Neural crest cell (in vitro differentiated cells): ENCODE measurements at regions not wholly inside any gene's neighbourhood (a gene's known extent, or its start where the extent isn't known, plus 50 kb on each side); places are given as distances from the start of the nearest gene placed in this dataset.

Experiments
- DNase-seq: peaks from one replicate; pipeline ENCODE4 v3.0.0; 2021; ENCODE audit warnings: low read depth, mixed read lengths, low spot score
- H3K27ac Mint-ChIP-seq: one replicate; pipeline ENCODE4 v1.8.0; 2021; ENCODE audit warnings: mild to moderate bottlenecking, mixed read lengths; ENCODE audit not compliant: unreplicated experiment
- H3K27me3 Mint-ChIP-seq: 2 replicates; pipeline ENCODE4 v1.8.0; 2021; ENCODE audit warnings: low read depth, mild to moderate bottlenecking, mixed read lengths
- H3K36me3 Mint-ChIP-seq: 2 replicates; pipeline ENCODE4 v1.8.0; 2021; ENCODE audit warnings: low read depth, mild to moderate bottlenecking, mixed read lengths
- H3K4me1 Mint-ChIP-seq: 2 replicates; pipeline ENCODE4 v1.8.0; 2021; ENCODE audit warnings: mixed read lengths
- H3K4me3 Mint-ChIP-seq: one replicate; pipeline ENCODE4 v1.8.0; 2021; ENCODE audit warnings: mild to moderate bottlenecking, mixed read lengths
- H3K9me3 Mint-ChIP-seq: 2 replicates; pipeline ENCODE4 v1.8.0; 2021; ENCODE audit warnings: mixed read lengths
- TF ChIP-seq, protein P1 (sequence below): fragments of 200-600 bp; sonication (generic); conservative IDR thresholded peaks from 2 replicates; pipeline ENCODE4 v1.5.0; 2021; ENCODE audit warnings: antibody characterized with exemption, mild to moderate bottlenecking

DNA sequence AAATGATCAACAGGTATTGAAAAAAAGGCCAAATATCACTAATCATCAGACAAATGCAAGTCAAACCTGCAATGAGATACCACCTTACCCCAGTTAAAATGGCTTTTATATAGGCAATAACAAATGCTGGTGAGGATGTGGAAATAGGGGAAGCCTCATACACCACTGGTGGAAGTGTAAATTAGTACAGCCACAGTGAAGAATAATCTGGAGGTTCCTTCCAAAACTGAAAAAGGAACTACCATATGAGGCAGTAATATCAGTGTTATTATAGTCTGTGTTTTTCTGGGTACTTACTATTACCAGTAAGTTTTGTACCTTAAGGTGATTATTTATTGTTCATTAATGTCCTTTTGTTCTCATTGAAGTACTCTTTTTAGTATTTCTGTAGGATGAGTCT lies 201.3 kb downstream of the MRPL39 start:
- Mint-ChIP-seq H3K9me3 (peaks cover 8% of the 10 kb centered on the region), H3K4me1 (no peaks in the 10 kb centered on the region), H3K36me3 (no peaks in the 10 kb centered on the region), H3K4me3 (no peak overlapping the region), H3K27me3 (peaks cover 3% of the 10 kb centered on the region), H3K27ac (no peak overlapping the region)
- TF ChIP-seq, protein P1, sequence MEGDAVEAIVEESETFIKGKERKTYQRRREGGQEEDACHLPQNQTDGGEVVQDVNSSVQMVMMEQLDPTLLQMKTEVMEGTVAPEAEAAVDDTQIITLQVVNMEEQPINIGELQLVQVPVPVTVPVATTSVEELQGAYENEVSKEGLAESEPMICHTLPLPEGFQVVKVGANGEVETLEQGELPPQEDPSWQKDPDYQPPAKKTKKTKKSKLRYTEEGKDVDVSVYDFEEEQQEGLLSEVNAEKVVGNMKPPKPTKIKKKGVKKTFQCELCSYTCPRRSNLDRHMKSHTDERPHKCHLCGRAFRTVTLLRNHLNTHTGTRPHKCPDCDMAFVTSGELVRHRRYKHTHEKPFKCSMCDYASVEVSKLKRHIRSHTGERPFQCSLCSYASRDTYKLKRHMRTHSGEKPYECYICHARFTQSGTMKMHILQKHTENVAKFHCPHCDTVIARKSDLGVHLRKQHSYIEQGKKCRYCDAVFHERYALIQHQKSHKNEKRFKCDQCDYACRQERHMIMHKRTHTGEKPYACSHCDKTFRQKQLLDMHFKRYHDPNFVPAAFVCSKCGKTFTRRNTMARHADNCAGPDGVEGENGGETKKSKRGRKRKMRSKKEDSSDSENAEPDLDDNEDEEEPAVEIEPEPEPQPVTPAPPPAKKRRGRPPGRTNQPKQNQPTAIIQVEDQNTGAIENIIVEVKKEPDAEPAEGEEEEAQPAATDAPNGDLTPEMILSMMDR = no peak
- no peak for DNase-seq

DNA sequence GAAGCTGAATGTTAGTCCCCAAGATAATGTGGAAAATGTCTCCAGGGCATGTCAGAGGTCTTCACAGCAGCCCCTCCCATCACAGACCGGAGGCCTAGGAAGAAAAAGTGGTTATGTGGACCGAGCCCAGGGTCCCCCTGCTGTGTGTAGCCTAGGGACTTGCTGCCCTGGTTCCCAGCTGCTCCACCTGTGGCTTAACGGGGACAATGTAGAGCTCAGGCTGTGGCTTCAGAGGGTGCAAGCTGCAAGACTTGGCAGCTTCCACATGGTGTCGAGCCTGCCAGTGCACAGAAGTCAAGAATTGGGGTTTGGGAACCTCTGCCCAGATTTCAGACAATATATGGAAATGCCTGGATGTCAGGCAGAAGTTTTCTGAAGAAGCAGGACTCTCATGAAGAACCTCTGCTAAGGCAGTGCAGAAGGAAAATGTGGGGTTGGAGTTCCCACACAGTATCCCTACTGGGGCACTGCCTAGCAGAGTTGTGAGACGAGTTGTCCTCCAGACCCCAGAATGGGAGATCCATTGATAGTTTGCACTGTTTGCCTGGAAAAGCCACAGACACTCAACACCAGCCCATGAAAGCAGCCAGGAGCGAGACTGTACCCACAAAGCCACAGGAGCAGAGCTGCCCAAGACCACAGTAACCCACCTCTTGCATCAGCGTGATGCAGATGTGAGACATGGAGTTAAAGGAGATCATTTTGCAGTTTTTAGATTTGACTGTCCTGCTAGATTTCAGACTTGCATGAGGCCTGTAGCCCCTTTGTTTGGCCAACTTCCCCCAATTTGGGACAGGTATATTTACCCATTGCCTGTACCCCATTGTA lies 204.9 kb downstream of the MRPL39 start:
- no peaks in the 10 kb centered on the region for H3K27me3 Mint-ChIP-seq
- H3K36me3 Mint-ChIP-seq = no peaks in the 10 kb centered on the region
- no peak overlapping the region for H3K27ac Mint-ChIP-seq

DNA sequence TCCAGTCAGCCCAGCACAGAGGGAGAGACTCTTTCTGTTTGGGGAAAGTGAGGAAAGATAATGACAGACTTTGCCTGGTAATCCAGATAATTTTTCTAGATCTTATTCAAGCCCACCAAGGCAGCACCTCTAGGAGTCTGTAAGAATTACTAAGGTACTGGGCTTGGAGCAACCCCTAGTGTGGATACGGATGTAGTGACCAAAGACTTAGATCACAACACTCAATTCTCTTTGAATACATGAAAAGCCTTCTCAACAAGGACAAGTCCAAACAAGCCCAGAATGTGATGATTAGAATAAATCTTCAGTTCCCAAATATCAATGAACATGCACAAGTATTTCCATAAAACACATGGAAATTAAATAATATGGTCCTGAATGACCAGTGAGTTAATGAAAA lies 206.9 kb downstream of the MRPL39 start:
- H3K36me3 Mint-ChIP-seq = no peaks in the 10 kb centered on the region
- H3K4me3 Mint-ChIP-seq = no peak overlapping the region
- TF ChIP-seq, protein P1 = no peak
- H3K27me3 Mint-ChIP-seq = peaks cover 3% of the 10 kb centered on the region
- H3K27ac Mint-ChIP-seq = no peak overlapping the region
- no peak for DNase-seq
- no peaks in the 10 kb centered on the region for H3K4me1 Mint-ChIP-seq
- H3K9me3 Mint-ChIP-seq = peaks cover 8% of the 10 kb centered on the region

More for the DNA sequence above, 204.9 kb downstream of the MRPL39 start:
- peaks cover 8% of the 10 kb centered on the region for H3K9me3 Mint-ChIP-seq
- H3K4me3 Mint-ChIP-seq = no peak overlapping the region
- H3K4me1 Mint-ChIP-seq = no peaks in the 10 kb centered on the region
- DNase-seq = no peak
- TF ChIP-seq, protein P1 = no peak

DNA sequence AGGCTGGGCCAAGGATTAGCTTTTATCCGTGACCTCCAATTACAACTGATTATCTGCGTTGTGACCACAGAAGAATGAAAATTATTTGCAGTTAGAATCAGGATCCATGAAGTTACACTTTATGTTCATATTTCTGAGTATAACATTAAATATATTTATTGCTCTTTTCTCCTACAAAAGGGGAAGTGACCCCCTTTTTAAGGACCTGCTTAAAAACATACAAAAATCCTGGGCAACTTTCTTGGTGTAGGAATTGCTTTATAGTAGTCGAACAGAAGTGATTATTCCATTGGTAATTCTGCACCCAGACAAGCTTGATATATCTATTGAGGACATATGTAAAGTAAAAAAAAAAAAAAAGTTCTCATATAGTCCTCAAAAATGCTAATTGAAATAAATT lies 208.7 kb downstream of the MRPL39 start:
- H3K4me1 Mint-ChIP-seq = no peaks in the 10 kb centered on the region
- no peaks in the 10 kb centered on the region for H3K36me3 Mint-ChIP-seq
- H3K27me3 Mint-ChIP-seq = peaks cover 3% of the 10 kb centered on the region
- no peak for DNase-seq
- H3K9me3 Mint-ChIP-seq = peaks cover 8% of the 10 kb centered on the region
- TF ChIP-seq, protein P1 = no peak
- H3K27ac Mint-ChIP-seq = no peak overlapping the region
- no peak overlapping the region for H3K4me3 Mint-ChIP-seq

DNA sequence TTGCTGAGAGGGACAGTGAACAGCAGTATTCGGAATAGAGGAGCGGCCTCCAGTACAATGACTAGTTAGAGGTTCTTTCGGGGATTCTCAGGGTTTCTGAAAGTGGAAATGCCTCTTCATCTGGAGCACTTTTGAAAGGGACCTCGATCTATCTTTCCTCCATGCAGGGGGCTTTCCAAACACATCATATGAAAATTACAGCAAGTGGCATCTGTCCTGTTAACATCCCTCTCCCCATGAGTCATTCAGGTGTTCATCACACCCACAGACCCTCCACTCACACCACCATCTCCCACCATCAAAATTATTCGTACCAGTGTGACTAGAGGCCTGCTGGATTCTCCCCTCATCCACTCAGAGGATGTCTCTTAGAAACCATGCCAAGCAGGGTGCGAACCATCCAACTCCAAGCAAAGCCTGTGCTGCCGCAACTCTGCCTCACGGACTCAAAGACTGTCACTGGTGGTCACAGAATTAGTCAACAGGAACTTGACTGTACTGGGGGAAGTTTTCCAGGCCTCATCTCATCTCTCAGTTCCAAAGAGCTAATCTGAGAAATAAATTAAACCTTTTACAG lies 211.1 kb downstream of the MRPL39 start:
- no peak overlapping the region for H3K27ac Mint-ChIP-seq
- DNase-seq = no peak
- no peaks in the 10 kb centered on the region for H3K4me1 Mint-ChIP-seq
- TF ChIP-seq, protein P1 = no peak
- no peaks in the 10 kb centered on the region for H3K9me3 Mint-ChIP-seq
- no peaks in the 10 kb centered on the region for H3K36me3 Mint-ChIP-seq
- no peak overlapping the region for H3K4me3 Mint-ChIP-seq
- peaks cover 3% of the 10 kb centered on the region for H3K27me3 Mint-ChIP-seq
